ENCODE measurements at regions not wholly inside any gene's neighbourhood (a gene's known extent, or its start where the extent isn't known, plus 50 kb on each side); places are given as distances from the start of the nearest gene placed in this dataset.

- TF ChIP-seq YY1 (IDR thresholded peaks at IDR 0.05; ENCODE audit: insufficient read depth, insufficient read length) (no peak), ZNF274 (IDR thresholded peaks at IDR 0.05; ENCODE audit: low read depth, low read length) (no peak), SUZ12 (IDR thresholded peaks at IDR 0.05; ENCODE audit: extremely low read depth, insufficient read depth, insufficient read length) (no peak)
These were observed 1778.9 kb upstream of the CELF4 start for GRCh38 chr18:39344487-39344886.

Measured in NT2/D1 (cell line).